PC-9 (cell line): ENCODE measurements at regions not wholly inside any gene's neighbourhood (a gene's known extent, or its start where the extent isn't known, plus 50 kb on each side); places are given as distances from the start of the nearest gene placed in this dataset.

Experiments used
- BruUV-seq: library from RNA; stranded (reverse); fragments of 400-500 nt; replicated peaks from 2 replicates; lab custom pipeline; 2021; lab: Mats Ljungman, UMichigan
- CTCF ChIA-PET: fragments of 300-600 bp; sonication (Branson Sonifier 250); formaldehyde crosslinking; loops from one replicate; lab custom pipeline; 2022; ENCODE audit warnings: antibody characterized with exemption; lab: Charles Lee
- POLR2A ChIA-PET: fragments of 300-600 bp; sonication (Branson Sonifier 250); formaldehyde crosslinking; loops from one replicate; lab custom pipeline; 2022; ENCODE audit warnings: antibody characterized with exemption; ENCODE audit not compliant: unreplicated experiment; lab: Charles Lee
- DNase-seq, 2 experiments: peaks; one replicate each; pipeline versions ENCODE4 v3.0.0 to v3.0.0-alpha.2; 2015 to 2022; ENCODE audit warnings: mixed read lengths in 1 of 2
- H2AFZ ChIP-seq: fragments of 200-600 bp; sonication (generic); 2 replicates; pipeline ENCODE4 v1.8.1; 2017; ENCODE audit warnings: antibody characterized with exemption
- H3F3A ChIP-seq: fragments of 200-600 bp; sonication (generic); 2 replicates; pipeline ENCODE4 v1.8.1; 2017; ENCODE audit warnings: antibody characterized with exemption, mild to moderate bottlenecking, low read depth; ENCODE audit not compliant: insufficient read depth
- H3K27ac ChIP-seq: fragments of 200-600 bp; sonication (generic); 2 replicates; pipeline ENCODE4 v1.6.1; 2016; ENCODE audit warnings: mixed run types
- H3K27me3 ChIP-seq: fragments of 200-600 bp; sonication (generic); 2 replicates; pipeline ENCODE4 v1.6.1; 2016; ENCODE audit warnings: low read depth, mixed run types; ENCODE audit not compliant: insufficient read depth
- H3K36me3 ChIP-seq: fragments of 200-600 bp; sonication (generic); 2 replicates; pipeline ENCODE4 v1.6.1; 2016; ENCODE audit warnings: low read depth, mixed run types
- H3K4me1 ChIP-seq: fragments of 200-600 bp; sonication (generic); replicated peaks from 2 replicates; pipeline ENCODE4 v1.6.1; 2016; ENCODE audit warnings: mixed run types; ENCODE audit not compliant: insufficient read depth
- H3K4me2 ChIP-seq: fragments of 200-600 bp; sonication (generic); 2 replicates; pipeline ENCODE4 v1.6.1; 2017; ENCODE audit warnings: mixed run types
- H3K4me3 ChIP-seq: fragments of 200-600 bp; sonication (generic); 2 replicates; pipeline ENCODE4 v1.6.1; 2016; ENCODE audit warnings: mixed run types
- H3K79me2 ChIP-seq: fragments of 200-600 bp; sonication (generic); 2 replicates; pipeline ENCODE4 v1.6.1; 2017; ENCODE audit warnings: low read depth, mixed run types
- H3K9me2 ChIP-seq: fragments of 200-600 bp; sonication (generic); 2 replicates; pipeline ENCODE4 v1.8.1; 2017; ENCODE audit warnings: mild to moderate bottlenecking; ENCODE audit not compliant: insufficient read depth
- H3K9me3 ChIP-seq: fragments of 200-600 bp; sonication (generic); 2 replicates; pipeline ENCODE4 v1.8.1; 2016; ENCODE audit warnings: low read depth; ENCODE audit not compliant: insufficient read depth
- H4K20me1 ChIP-seq: fragments of 200-600 bp; sonication (generic); 2 replicates; pipeline ENCODE4 v1.8.1; 2017; ENCODE audit not compliant: insufficient read depth
- CTCF ChIP-seq: fragments of 200-600 bp; sonication (generic); conservative IDR thresholded peaks from 2 replicates; pipeline ENCODE4 v1.6.1; 2017; ENCODE audit warnings: mixed run types, antibody characterized with exemption, mild to moderate bottlenecking, moderate library complexity
- EZH2 ChIP-seq: fragments of 200-600 bp; sonication (generic); IDR thresholded peaks from 2 replicates; pipeline ENCODE4 v1.8.0; 2017; ENCODE audit warnings: antibody characterized with exemption, low read depth
- intact Hi-C: fragments of 100-400 bp; cut with micrococcal nuclease; formaldehyde crosslinking; loops from one replicate; pipeline ENCODE4 v1.10.0; 2022; ENCODE audit not compliant: unreplicated experiment

- BruUV-seq, result no TSS peak
Observed at GRCh38 chr7:68423356-68423755, 1174.9 kb upstream of the AUTS2 start.

GRCh38 chr7:68424658-68425297, 1173.5 kb upstream of the AUTS2 start:
- no peak overlapping the region for H2AFZ ChIP-seq
- no peaks in the 10 kb centered on the region for H3K79me2 ChIP-seq
- CTCF ChIA-PET, result no interaction called here
- H3K9me3 ChIP-seq, result no peaks in the 10 kb centered on the region
- DNase-seq, result no peak
- POLR2A ChIA-PET, result no interaction called here
- H3K36me3 ChIP-seq, result no peaks in the 10 kb centered on the region
- H3K4me2 ChIP-seq, result no peak overlapping the region
- no TSS peak for BruUV-seq
- H3K27me3 ChIP-seq, result no peaks in the 10 kb centered on the region
- H3K4me3 ChIP-seq, result no peak overlapping the region
- H3F3A ChIP-seq, result no peaks in the 10 kb centered on the region
- H3K27ac ChIP-seq, result no peak overlapping the region
- H3K9me2 ChIP-seq, result no peaks in the 10 kb centered on the region
- H3K4me1 ChIP-seq, result no peaks in the 10 kb centered on the region
- TF ChIP-seq EZH2 (no peak), CTCF (no peak)
- intact Hi-C loops, result no loop called here
- no peaks in the 10 kb centered on the region for H4K20me1 ChIP-seq

More at GRCh38 chr7:68423356-68423755, 1174.9 kb upstream of the AUTS2 start:
- no peaks in the 10 kb centered on the region for H3K27me3 ChIP-seq
- H3K4me1 ChIP-seq, result no peaks in the 10 kb centered on the region
- no peaks in the 10 kb centered on the region for H3K79me2 ChIP-seq
- H3K36me3 ChIP-seq, result no peaks in the 10 kb centered on the region
- H3K4me3 ChIP-seq, result no peak overlapping the region
- DNase-seq, result no peak
- no peak overlapping the region for H2AFZ ChIP-seq
- no peak overlapping the region for H3K27ac ChIP-seq
- intact Hi-C loops, result no loop called here
- no peak overlapping the region for H3K4me2 ChIP-seq
- H4K20me1 ChIP-seq, result no peaks in the 10 kb centered on the region
- H3K9me3 ChIP-seq, result no peaks in the 10 kb centered on the region
- no peaks in the 10 kb centered on the region for H3K9me2 ChIP-seq
- H3F3A ChIP-seq, result no peaks in the 10 kb centered on the region
- ChIA-PET POLR2A (no interaction called here), CTCF (no interaction called here)
- no peak for TF ChIP-seq CTCF
- TF ChIP-seq EZH2, result no peak

GRCh38 chr7:68425377-68425776, 1172.9 kb upstream of the AUTS2 start:
- DNase-seq, result no peak
- Histone ChIP-seq H3K4me1 (no peaks in the 10 kb centered on the region), H3K27me3 (no peaks in the 10 kb centered on the region), H3K4me2 (no peak overlapping the region), H2AFZ (no peak overlapping the region), H3K9me2 (no peaks in the 10 kb centered on the region), H3F3A (no peaks in the 10 kb centered on the region), H3K36me3 (no peaks in the 10 kb centered on the region), H3K9me3 (no peaks in the 10 kb centered on the region), H3K4me3 (no peak overlapping the region), H3K79me2 (no peaks in the 10 kb centered on the region), H3K27ac (no peak overlapping the region), H4K20me1 (no peaks in the 10 kb centered on the region)
- ChIA-PET POLR2A (no interaction called here), CTCF (no interaction called here)
- intact Hi-C loops, result no loop called here
- TF ChIP-seq EZH2 (no peak), CTCF (peak; percentile 41)
- no TSS peak for BruUV-seq
